BLaER1 treated with 17β-estradiol and CSF1 and Interleukin-3, amounts not matched to agents 10 nM and 100 nM (cell line): ENCODE measurements at regions not wholly inside any gene's neighbourhood (a gene's known extent, or its start where the extent isn't known, plus 50 kb on each side); places are given as distances from the start of the nearest gene placed in this dataset.
A peak's percentile ranks its signal among the peaks of the same experiment; 100 is the strongest.

ENCODE experiments used
- H3K27ac ChIP-seq, 11 experiments: shearing (Covaris generic); formaldehyde crosslinking; 2 replicates each; pipeline ENCODE4 v1.8.1; 2022
- H3K27me3 ChIP-seq, 11 experiments: shearing (Covaris generic); formaldehyde crosslinking; 2 replicates each; pipeline ENCODE4 v1.8.1; 2022
- H3K36me3 ChIP-seq, 11 experiments: shearing (Covaris generic); formaldehyde crosslinking; 2 replicates each; pipeline ENCODE4 v1.8.1; 2022
- H3K4me1 ChIP-seq, 10 experiments: shearing (Covaris generic); formaldehyde crosslinking; 2 replicates each; pipeline ENCODE4 v1.8.1; 2022
- H3K4me2 ChIP-seq, 11 experiments: shearing (Covaris generic); formaldehyde crosslinking; 2 replicates each; pipeline ENCODE4 v1.8.1; 2022
- H3K4me3 ChIP-seq, 10 experiments: shearing (Covaris generic); formaldehyde crosslinking; 2 replicates each; pipeline ENCODE4 v1.8.1; 2022
- H3K9ac ChIP-seq, 11 experiments: shearing (Covaris generic); formaldehyde crosslinking; 2 replicates each; pipeline ENCODE4 v1.8.1; 2022
- H3K9me3 ChIP-seq, 11 experiments: shearing (Covaris generic); formaldehyde crosslinking; replicated peaks in 1 of 11; 2 replicates each; pipeline ENCODE4 v1.8.1; 2022
- H4K20me1 ChIP-seq, 11 experiments: shearing (Covaris generic); formaldehyde crosslinking; 2 replicates each; pipeline ENCODE4 v1.8.1; 2022
- Cebpa-rat ChIP-seq, 11 experiments: shearing (Covaris generic); IDR thresholded peaks; 2 replicates each; pipeline ENCODE4 v1.8.1; 2022

DNA sequence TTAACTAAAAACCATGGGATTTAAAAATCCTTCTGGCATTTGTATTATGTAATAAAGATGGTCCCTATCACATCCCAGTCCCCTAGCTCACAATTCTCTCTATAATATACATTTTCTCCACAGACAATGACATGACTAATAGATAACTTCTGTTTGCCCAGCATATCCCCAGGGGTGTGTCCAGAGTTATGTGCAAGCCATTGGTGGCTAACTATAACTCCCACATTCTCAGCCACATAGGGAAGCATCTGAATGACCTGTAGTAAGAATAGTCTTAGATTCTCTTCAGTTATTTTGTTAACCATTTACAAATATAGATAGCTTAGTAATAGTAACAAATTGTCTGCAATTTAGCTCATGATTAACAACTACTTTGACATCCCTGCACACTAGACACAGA, 52.2 kb upstream of the RBSN start:
- H3K36me3 ChIP-seq: no peaks in the 10 kb centered on the region
- no peaks in the 10 kb centered on the region for H4K20me1 ChIP-seq
- H3K9ac ChIP-seq: no peak overlapping the region
- H3K4me3 ChIP-seq: no peak overlapping the region
- H3K4me1 ChIP-seq: 0 out of 20 replicates have a peak, but pooled peaks cover 0 to 6% (median 0%) of the 10 kb centered on the region in 10 experiments
- no peak overlapping the region for H3K4me2 ChIP-seq
- no peaks in the 10 kb centered on the region for H3K9me3 ChIP-seq
- no peaks in the 10 kb centered on the region for H3K27me3 ChIP-seq
- no peak for TF ChIP-seq Cebpa-rat (IDR thresholded peaks at IDR 0.05)
- H3K27ac ChIP-seq: no peak overlapping the region

DNA sequence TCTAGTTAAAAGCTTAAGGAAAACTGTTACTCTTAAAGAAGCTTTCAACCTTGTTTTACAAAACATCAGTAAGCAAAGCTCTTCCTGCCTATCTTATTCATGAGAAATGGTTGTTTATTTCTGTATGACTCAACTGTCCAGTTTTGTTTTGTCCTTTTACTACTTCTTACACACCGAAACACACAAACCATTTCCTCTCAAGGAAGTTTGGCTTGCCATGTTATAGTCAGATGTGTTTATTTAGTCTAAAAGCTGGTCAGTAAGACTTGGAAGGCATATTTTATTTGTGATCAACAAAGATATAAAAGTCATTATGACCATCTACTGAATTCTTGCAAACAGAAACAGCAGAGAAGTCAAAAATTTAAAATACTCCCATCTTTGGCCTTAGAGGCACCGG, 53.2 kb upstream of the RBSN start:
- no peaks in the 10 kb centered on the region for H3K36me3 ChIP-seq
- TF ChIP-seq Cebpa-rat (IDR thresholded peaks at IDR 0.05): no peak
- no peak overlapping the region for H3K4me3 ChIP-seq
- H3K27ac ChIP-seq: no peak overlapping the region
- no peak overlapping the region for H3K4me2 ChIP-seq
- no peak overlapping the region for H3K9ac ChIP-seq
- peaks cover 0 to under 1% (median 0%) of the 10 kb centered on the region in 11 experiments; a peak in 2 of 22 replicates for H3K9me3 ChIP-seq
- H4K20me1 ChIP-seq: no peaks in the 10 kb centered on the region
- H3K4me1 ChIP-seq: 0 out of 20 replicates have a peak, but pooled peaks cover 0 to 6% (median 0%) of the 10 kb centered on the region in 10 experiments
- H3K27me3 ChIP-seq: no peaks in the 10 kb centered on the region

DNA sequence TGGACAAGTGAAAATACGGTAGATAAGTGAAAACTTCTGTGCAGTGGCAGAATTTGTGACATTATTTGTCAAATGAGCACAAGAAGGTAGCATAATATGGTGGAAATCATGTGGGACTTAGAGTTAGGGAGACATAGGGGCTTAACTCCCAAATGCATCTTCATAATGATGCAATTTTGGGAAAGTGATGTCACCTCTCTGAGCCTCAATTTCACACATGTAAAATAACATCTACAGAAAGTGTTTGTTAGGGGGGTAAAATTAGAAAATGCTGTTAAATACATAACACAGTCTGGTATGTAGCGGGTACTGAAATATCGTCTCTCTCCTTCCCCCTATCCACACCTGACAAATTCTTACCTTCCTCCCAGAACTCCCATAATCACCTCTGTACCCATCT, 52.9 kb upstream of the CAPN7 start:
- H3K27me3 ChIP-seq: no peaks in the 10 kb centered on the region
- no peaks in the 10 kb centered on the region for H4K20me1 ChIP-seq
- H3K4me2 ChIP-seq: no peak overlapping the region
- H3K36me3 ChIP-seq: no peaks in the 10 kb centered on the region
- no peak overlapping the region for H3K4me3 ChIP-seq
- no peak overlapping the region for H3K27ac ChIP-seq
- H3K9ac ChIP-seq: no peak overlapping the region
- no peak for TF ChIP-seq Cebpa-rat (IDR thresholded peaks at IDR 0.05)
- H3K9me3 ChIP-seq: peaks cover 0 to 7% (median 0%) of the 10 kb centered on the region in 11 experiments; a peak in 5 of 22 replicates
- 0 out of 20 replicates have a peak, but pooled peaks cover 0 to 6% (median 0%) of the 10 kb centered on the region in 10 experiments for H3K4me1 ChIP-seq

DNA sequence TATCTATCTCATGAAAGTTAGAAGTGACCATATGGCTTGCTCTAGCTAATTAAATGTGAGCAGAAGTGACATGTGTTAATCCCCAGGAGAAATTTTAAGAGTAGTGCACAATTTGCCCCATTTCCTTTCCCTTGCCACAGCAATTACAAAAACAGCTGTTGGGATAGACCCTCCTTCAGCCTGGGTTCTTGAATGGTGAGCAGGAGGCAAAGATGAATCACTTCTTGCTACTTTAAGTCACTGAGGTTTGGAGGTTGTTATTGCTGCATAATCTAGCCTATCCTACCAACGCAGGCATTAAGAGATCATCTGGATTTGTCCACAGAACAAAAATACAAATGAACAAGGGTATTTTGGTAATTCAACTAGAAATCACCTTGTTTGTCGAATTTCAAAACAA, 51.7 kb upstream of the CAPN7 start:
- TF ChIP-seq Cebpa-rat (IDR thresholded peaks at IDR 0.05): no peak
- 0 out of 20 replicates have a peak, but pooled peaks cover 0 to 6% (median 0%) of the 10 kb centered on the region in 10 experiments for H3K4me1 ChIP-seq
- no peaks in the 10 kb centered on the region for H3K27me3 ChIP-seq
- no peaks in the 10 kb centered on the region for H4K20me1 ChIP-seq
- H3K9me3 ChIP-seq: peaks cover 0 to 7% (median 0%) of the 10 kb centered on the region in 11 experiments; a peak in 5 of 22 replicates
- H3K4me2 ChIP-seq: 0 out of 22 replicates have a peak overlapping the region, but pooled peaks of 1 of the 11 experiments have one; percentile 11
- H3K9ac ChIP-seq: no peak overlapping the region
- no peak overlapping the region for H3K27ac ChIP-seq
- H3K36me3 ChIP-seq: no peaks in the 10 kb centered on the region
- H3K4me3 ChIP-seq: no peak overlapping the region

DNA sequence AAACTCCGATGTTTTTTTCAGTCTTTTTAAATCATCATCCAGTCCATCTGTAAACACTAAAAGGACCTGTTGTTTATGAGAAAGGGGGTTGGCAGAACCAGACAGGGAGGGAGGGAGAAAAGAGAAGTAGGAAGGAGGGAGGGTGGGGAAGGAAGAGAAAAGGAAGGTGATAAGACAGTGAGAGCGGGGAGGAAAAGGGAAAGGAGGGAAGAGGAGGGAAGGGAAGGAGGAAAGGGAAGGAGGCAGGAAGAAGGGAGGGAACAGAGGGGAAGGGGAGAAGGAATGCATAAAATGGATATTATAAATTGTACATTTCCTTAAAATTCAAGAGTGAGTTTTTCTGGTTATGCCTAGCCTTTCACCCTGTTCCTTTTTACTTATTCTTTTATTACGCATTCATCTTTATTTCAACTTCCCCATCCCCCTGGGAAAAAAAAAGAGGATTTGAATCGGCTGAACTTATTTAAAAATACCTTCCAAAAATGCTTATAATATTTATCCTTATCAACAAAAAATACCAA, 50.1 kb upstream of the CAPN7 start:
- Histone ChIP-seq H3K4me3 (no peak overlapping the region), H3K27me3 (no peaks in the 10 kb centered on the region)

More for the DNA sequence above, 50.1 kb upstream of the CAPN7 start:
- H3K4me1 ChIP-seq: peaks cover 0 to 6% (median 0%) of the 10 kb centered on the region in 10 experiments; a peak in 1 of 20 replicates
- no peaks in the 10 kb centered on the region for H3K36me3 ChIP-seq
- H3K27ac ChIP-seq: no peak overlapping the region
- H3K4me2 ChIP-seq: no peak overlapping the region
- H3K9ac ChIP-seq: no peak overlapping the region
- H3K9me3 ChIP-seq: peaks cover 0 to 7% (median 0%) of the 10 kb centered on the region in 11 experiments; a peak in 5 of 22 replicates
- no peaks in the 10 kb centered on the region for H4K20me1 ChIP-seq
- no peak for TF ChIP-seq Cebpa-rat (IDR thresholded peaks at IDR 0.05)
